H1 (cell line): ENCODE measurements at regions not wholly inside any gene's neighbourhood (a gene's known extent, or its start where the extent isn't known, plus 50 kb on each side); places are given as distances from the start of the nearest gene placed in this dataset.

Source experiments
- CTCF ChIA-PET: fragments of 300-600 bp; sonication (Branson Sonifier 250); formaldehyde crosslinking; loops from one replicate; lab custom pipeline; 2021; ENCODE audit not compliant: partially characterized antibody; lab: Charles Lee
- POLR2A ChIA-PET: fragments of 300-600 bp; sonication (Branson Sonifier 250); formaldehyde crosslinking; loops from one replicate; lab custom pipeline; 2021; ENCODE audit warnings: inconsistent platforms; ENCODE audit not compliant: partially characterized antibody; lab: Charles Lee
- DNase-seq, 2 experiments: peaks; one replicate each; pipeline versions ENCODE4 v3.0.0 to v3.0.0-alpha.2; 2010 to 2022; ENCODE audit warnings: low spot score in 2 of 2, low read depth in 1 of 2, mixed read lengths in 1 of 2
- FAIRE-seq: peaks from 2 replicates; lab custom pipeline; 2011; peaks lifted over from hg19 to GRCh38; lab: Jason Lieb, UNC
- H2AFZ ChIP-seq: 2 replicates; pipeline ENCODE4 v1.8.1; 2012; ENCODE audit warnings: low read length, inconsistent platforms
- H2AK5ac ChIP-seq: 2 replicates; pipeline ENCODE4 v1.6.1; 2013; ENCODE audit warnings: low read depth, low read length
- H2BK120ac ChIP-seq: replicated peaks from 2 replicates; pipeline ENCODE3; 2013; ENCODE audit warnings: low read depth, low read length, inconsistent platforms
- H2BK12ac ChIP-seq: 2 replicates; pipeline ENCODE4 v1.6.1; 2013; ENCODE audit warnings: low read depth, low read length
- H2BK15ac ChIP-seq: 2 replicates; pipeline ENCODE4 v1.6.1; 2013; ENCODE audit warnings: low read length
- H2BK20ac ChIP-seq: 2 replicates; pipeline ENCODE4 v1.6.1; 2013; ENCODE audit warnings: low read length
- H2BK5ac ChIP-seq: 2 replicates; pipeline ENCODE4 v1.6.1; 2013; ENCODE audit warnings: low read depth, low read length
- H3K14ac ChIP-seq: 2 replicates; pipeline ENCODE4 v1.6.1; 2013; ENCODE audit warnings: inconsistent platforms; ENCODE audit not compliant: insufficient read length
- H3K18ac ChIP-seq: 2 replicates; pipeline ENCODE4 v1.6.1; 2013; ENCODE audit warnings: low read length; ENCODE audit errors: extremely low read depth
- H3K23ac ChIP-seq: 2 replicates; pipeline ENCODE4 v1.6.1; 2013; ENCODE audit warnings: inconsistent platforms; ENCODE audit not compliant: insufficient read length
- H3K23me2 ChIP-seq: 2 replicates; pipeline ENCODE4 v1.6.1; 2013; ENCODE audit warnings: low read depth, low read length
- H3K27ac ChIP-seq: 2 replicates; pipeline ENCODE4 v1.6.1; 2011; ENCODE audit warnings: low read depth, low read length, inconsistent platforms
- H3K27me3 ChIP-seq, 4 experiments: replicated peaks in 1 of 4; 1 replicate in 1 of 4; 2 replicates in 3 of 4; pipeline versions ENCODE4 v1.6.1 to v1.8.1; 2011 to 2013; ENCODE audit warnings: low read length in 3 of 4, mild to moderate bottlenecking in 3 of 4, inconsistent platforms in 2 of 4, mixed read lengths in 2 of 4, moderate library complexity in 1 of 4; ENCODE audit not compliant: control insufficient read depth in 3 of 4, insufficient read depth in 3 of 4; ENCODE audit errors: extremely low read depth in 1 of 4
- H3K36me3 ChIP-seq, 4 experiments: 2 replicates each; pipeline versions ENCODE4 v1.6.1 to v1.8.1; 2011 to 2013; ENCODE audit warnings: mild to moderate bottlenecking in 4 of 4, low read length in 3 of 4, moderate library complexity in 2 of 4, control low read depth in 1 of 4, inconsistent platforms in 1 of 4; ENCODE audit not compliant: insufficient read depth in 4 of 4, control insufficient read depth in 2 of 4
- H3K4ac ChIP-seq: replicated peaks from 2 replicates; pipeline ENCODE3; 2013; ENCODE audit warnings: low read length, low read depth, mixed read lengths, inconsistent platforms; ENCODE audit not compliant: insufficient read length
- H3K4me1 ChIP-seq, 4 experiments: replicated peaks in 1 of 4; 1 replicate in 1 of 4; 2 replicates in 3 of 4; pipeline versions ENCODE4 v1.6.1 to v1.8.1; 2011 to 2013; ENCODE audit warnings: low read length in 3 of 4, inconsistent platforms in 2 of 4, mixed read lengths in 1 of 4; ENCODE audit not compliant: insufficient read depth in 4 of 4, control insufficient read depth in 3 of 4
- H3K4me2 ChIP-seq, 2 experiments: 2 replicates each; pipeline versions ENCODE4 v1.6.1 to v1.8.1; 2011 to 2013; ENCODE audit warnings: low read depth in 2 of 2, low read length in 2 of 2, control low read depth in 1 of 2, inconsistent platforms in 1 of 2, mild to moderate bottlenecking in 1 of 2; ENCODE audit not compliant: insufficient read depth in 1 of 2
- H3K4me3 ChIP-seq, 4 experiments: fragments of 200-600, 300-600 bp in 1 of 4; sonication (generic), shearing (Covaris generic), sonication (Bioruptor Twin) in 1 of 4; 2 replicates each; pipeline versions ENCODE4 v1.5.1 to v1.8.1; 2011 to 2016; ENCODE audit warnings: low read length in 4 of 4, low read depth in 3 of 4, control low read depth in 2 of 4, inconsistent platforms in 2 of 4, mild to moderate bottlenecking in 2 of 4, mixed read lengths in 1 of 4, moderate library complexity in 1 of 4; ENCODE audit not compliant: insufficient read depth in 2 of 4; ENCODE audit errors: extremely low read depth in 1 of 4
- H3K56ac ChIP-seq: replicated peaks from 2 replicates; pipeline ENCODE3; 2013; ENCODE audit warnings: low read depth, mild to moderate bottlenecking, mixed read lengths, low read length, inconsistent platforms; ENCODE audit not compliant: insufficient read length
- H3K79me1 ChIP-seq: 2 replicates; pipeline ENCODE4 v1.6.1; 2013; ENCODE audit warnings: low read depth, low read length, control low read depth
- H3K79me2 ChIP-seq, 2 experiments: 2 replicates each; pipeline versions ENCODE4 v1.6.1 to v1.8.1; 2012 to 2013; ENCODE audit warnings: low read length in 2 of 2, mild to moderate bottlenecking in 2 of 2, inconsistent platforms in 1 of 2; ENCODE audit not compliant: insufficient read depth in 2 of 2, control insufficient read depth in 1 of 2
- H3K9ac ChIP-seq, 4 experiments: replicated peaks in 1 of 4; 1 replicate in 1 of 4; 2 replicates in 3 of 4; pipeline versions ENCODE4 v1.6.1 to v1.8.1; 2011 to 2013; ENCODE audit warnings: low read depth in 3 of 4, low read length in 3 of 4, control low read depth in 2 of 4, mild to moderate bottlenecking in 2 of 4, moderate library complexity in 2 of 4, inconsistent platforms in 1 of 4; ENCODE audit errors: extremely low read depth in 1 of 4
- H3K9me3 ChIP-seq, 2 experiments: 2 replicates each; pipeline versions ENCODE4 v1.6.1 to v1.8.1; 2012 to 2013; ENCODE audit warnings: mild to moderate bottlenecking in 2 of 2, moderate library complexity in 2 of 2, control low read depth in 1 of 2, inconsistent platforms in 1 of 2, low read depth in 1 of 2, low read length in 1 of 2, mixed read lengths in 1 of 2; ENCODE audit not compliant: insufficient read depth in 2 of 2
- H4K20me1 ChIP-seq, 2 experiments: replicated peaks in 1 of 2; 2 replicates each; pipeline versions ENCODE3 to v1.8.1; 2011 to 2013; ENCODE audit warnings: inconsistent platforms in 2 of 2, low read length in 2 of 2, mild to moderate bottlenecking in 1 of 2; ENCODE audit not compliant: insufficient read depth in 2 of 2, control insufficient read depth in 1 of 2
- H4K5ac ChIP-seq: 2 replicates; pipeline ENCODE4 v1.6.1; 2013; ENCODE audit warnings: low read length, low read depth, mixed read lengths, inconsistent platforms; ENCODE audit not compliant: insufficient read length
- H4K8ac ChIP-seq: 2 replicates; pipeline ENCODE4 v1.8.0; 2013; ENCODE audit warnings: mild to moderate bottlenecking, moderate library complexity, low read length, inconsistent platforms; ENCODE audit not compliant: insufficient read depth; ENCODE audit errors: extremely low read depth
- H4K91ac ChIP-seq: replicated peaks from 2 replicates; pipeline ENCODE3; 2013; ENCODE audit warnings: low read length, mixed read lengths, inconsistent platforms; ENCODE audit not compliant: insufficient read length
- CHD1 ChIP-seq: IDR thresholded peaks from 2 replicates; pipeline ENCODE4 v1.6.1; 2012; ENCODE audit warnings: low read depth, low read length, improper control_type of control experiment
- KDM1A ChIP-seq: fragments of 200-600, 300-600 bp; sonication (generic); IDR thresholded peaks from 2 replicates; pipeline ENCODE4 v1.7.1; 2016; ENCODE audit warnings: mild to moderate bottlenecking, low read length, borderline replicate concordance
- MAFK ChIP-seq: IDR thresholded peaks from 2 replicates; pipeline ENCODE4 v1.6.1; 2012; ENCODE audit warnings: low read depth, mild to moderate bottlenecking, improper control_type of control experiment, low read length
- NANOG ChIP-seq: IDR thresholded peaks from 2 replicates; pipeline ENCODE4 v1.6.1; 2011; ENCODE audit warnings: low read length, low read depth, mild to moderate bottlenecking, inconsistent platforms; ENCODE audit not compliant: insufficient read depth, poor library complexity, severe bottlenecking
- PHF8 ChIP-seq: fragments of 200-600 bp; sonication (generic); conservative IDR thresholded peaks from 2 replicates; pipeline ENCODE4 v1.7.1; 2012; ENCODE audit warnings: low read depth, mild to moderate bottlenecking, inconsistent platforms, low read length, moderate library complexity
- SUZ12 ChIP-seq: fragments of 200-600 bp; sonication (generic); IDR thresholded peaks from 2 replicates; pipeline ENCODE4 v1.6.1; 2012; ENCODE audit warnings: mild to moderate bottlenecking, inconsistent platforms, low read length, moderate library complexity, mixed read lengths
- YY1 ChIP-seq: IDR thresholded peaks from 2 replicates; pipeline ENCODE4 v1.6.1; 2011; ENCODE audit warnings: low read depth, mild to moderate bottlenecking, low read length
- WGBS, 2 experiments: shearing (Covaris generic) in 1 of 2; methylation state at CpG; one replicate each; pipeline versions ENCODE4 v1.1.6 to v1.1.7; 2013 to 2015; ENCODE audit warnings: low lambda C conversion rate in 2 of 2, mixed read lengths in 2 of 2, inconsistent platforms in 1 of 2, low coverage in 1 of 2, missing lambda C conversion rate in 1 of 2; ENCODE audit not compliant: insufficient replicate concordance in 2 of 2, insufficient coverage in 1 of 2, insufficient read length in 1 of 2; ENCODE audit errors: extremely low coverage in 1 of 2, missing lambda C conversion rate in 1 of 2; 5-methylcytosine and 5-hydroxymethylcytosine counted together
- TF ChIP-seq, protein P1 (sequence below): IDR thresholded peaks from 2 replicates; pipeline ENCODE4 v1.6.1; 2011; ENCODE audit warnings: low read length, improper control_type of control experiment

DNA sequence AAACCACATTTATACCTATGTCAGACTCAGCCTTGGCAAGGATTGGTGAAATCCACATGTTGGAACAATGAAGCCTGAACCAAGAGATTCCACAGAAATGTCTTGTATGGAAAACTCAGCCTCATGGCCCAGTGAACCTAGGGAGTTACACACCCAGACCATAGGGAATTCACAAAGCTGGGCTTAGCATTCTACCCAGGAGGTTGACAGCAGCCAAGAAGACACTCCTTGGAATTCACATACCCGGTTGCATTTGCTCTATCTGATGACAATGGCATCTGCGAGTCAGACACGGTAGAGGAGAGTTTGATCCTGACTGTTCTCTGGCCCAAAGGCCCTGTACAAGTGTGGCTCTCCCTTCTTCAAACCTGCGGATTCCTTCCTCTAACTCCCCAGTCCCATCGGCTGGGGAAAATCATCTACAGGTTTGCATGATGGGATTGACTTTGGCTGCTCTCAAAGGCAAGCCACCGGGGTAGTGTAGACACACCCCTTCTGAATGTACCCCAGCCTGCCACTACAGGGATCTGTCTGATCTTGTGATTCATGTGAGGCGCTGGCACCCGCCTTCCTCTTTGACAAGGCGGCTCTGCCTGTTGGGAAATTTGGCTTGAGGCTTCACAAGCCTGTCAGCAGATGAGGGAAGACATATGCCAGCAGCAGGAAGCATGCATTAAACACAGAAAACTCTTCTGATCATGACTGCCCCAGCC, 297.3 kb upstream of the KAZN start:
- H4K8ac ChIP-seq: no peak overlapping the region
- H3K27me3 ChIP-seq: no peaks in the 10 kb centered on the region
- H3K4ac ChIP-seq: no peak overlapping the region
- no peak overlapping the region for H2BK12ac ChIP-seq
- no peak overlapping the region for H3K4me3 ChIP-seq
- no peaks in the 10 kb centered on the region for H4K20me1 ChIP-seq
- H3K9me3 ChIP-seq: no peaks in the 10 kb centered on the region
- peaks cover 0 to 10% (median 5%) of the 10 kb centered on the region in 4 experiments; a peak in 3 of 7 replicates for H3K4me1 ChIP-seq
- H3K23me2 ChIP-seq: no peaks in the 10 kb centered on the region
- no peak overlapping the region for H3K27ac ChIP-seq
- no peak overlapping the region for H3K56ac ChIP-seq
- H3K36me3 ChIP-seq: no peaks in the 10 kb centered on the region
- H3K79me1 ChIP-seq: no peaks in the 10 kb centered on the region
- H3K9ac ChIP-seq: no peak overlapping the region
- no peak overlapping the region for H2BK20ac ChIP-seq
- POLR2A ChIA-PET: no interaction called here
- H2AK5ac ChIP-seq: no peak overlapping the region
- no peaks in the 10 kb centered on the region for H3K79me2 ChIP-seq
- no peak overlapping the region for H2BK15ac ChIP-seq
- no peak overlapping the region for H2BK120ac ChIP-seq
- H3K4me2 ChIP-seq: no peak overlapping the region
- no peak overlapping the region for H2AFZ ChIP-seq
- FAIRE-seq (no peak), DNase-seq (no peak)
- H3K14ac ChIP-seq: no peak overlapping the region
- no peak overlapping the region for H3K23ac ChIP-seq
- H4K5ac ChIP-seq: no peak overlapping the region
- CTCF ChIA-PET: no interaction called here
- no peak overlapping the region for H4K91ac ChIP-seq
- no peak overlapping the region for H3K18ac ChIP-seq
- H2BK5ac ChIP-seq: no peak overlapping the region
- 91% methylated on average over 9 of the region's 9 CpGs; no CpG with 5 or more reads in 1 of the 2 experiments for WGBS, 2 experiments
- TF ChIP-seq SUZ12 (no peak), YY1 (no peak), CHD1 (no peak), MAFK (no peak), PHF8 (no peak), NANOG (no peak), KDM1A (no peak)
- TF ChIP-seq, protein P1, sequence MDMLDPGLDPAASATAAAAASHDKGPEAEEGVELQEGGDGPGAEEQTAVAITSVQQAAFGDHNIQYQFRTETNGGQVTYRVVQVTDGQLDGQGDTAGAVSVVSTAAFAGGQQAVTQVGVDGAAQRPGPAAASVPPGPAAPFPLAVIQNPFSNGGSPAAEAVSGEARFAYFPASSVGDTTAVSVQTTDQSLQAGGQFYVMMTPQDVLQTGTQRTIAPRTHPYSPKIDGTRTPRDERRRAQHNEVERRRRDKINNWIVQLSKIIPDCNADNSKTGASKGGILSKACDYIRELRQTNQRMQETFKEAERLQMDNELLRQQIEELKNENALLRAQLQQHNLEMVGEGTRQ: no peak
